PFSK-1 (cell line): ENCODE measurements at regions not wholly inside any gene's neighbourhood (a gene's known extent, or its start where the extent isn't known, plus 50 kb on each side); places are given as distances from the start of the nearest gene placed in this dataset.

Experiments
- POLR2AphosphoS5 ChIP-seq: IDR thresholded peaks from 2 replicates; pipeline ENCODE4 v1.6.1; 2012; ENCODE audit warnings: low read depth, mild to moderate bottlenecking, control low read depth, low read length, moderate library complexity
- REST ChIP-seq, 2 experiments: IDR thresholded peaks; 2 replicates each; pipeline versions ENCODE4 v1.6.1 to v1.8.0; 2011 to 2012; ENCODE audit warnings: low read depth in 2 of 2, low read length in 2 of 2, control low read depth in 1 of 2, inconsistent platforms in 1 of 2, mild to moderate bottlenecking in 1 of 2, moderate library complexity in 1 of 2; ENCODE audit not compliant: insufficient read depth in 1 of 2
- SIN3A ChIP-seq: IDR thresholded peaks from 2 replicates; pipeline ENCODE4 v1.6.1; 2012; ENCODE audit warnings: mild to moderate bottlenecking, low read length, moderate library complexity, borderline replicate concordance; ENCODE audit not compliant: insufficient read depth
- TAF1 ChIP-seq: IDR thresholded peaks from 2 replicates; pipeline ENCODE4 v1.6.1; 2012; ENCODE audit warnings: low read length, control low read depth, borderline replicate concordance; ENCODE audit not compliant: insufficient read depth

DNA sequence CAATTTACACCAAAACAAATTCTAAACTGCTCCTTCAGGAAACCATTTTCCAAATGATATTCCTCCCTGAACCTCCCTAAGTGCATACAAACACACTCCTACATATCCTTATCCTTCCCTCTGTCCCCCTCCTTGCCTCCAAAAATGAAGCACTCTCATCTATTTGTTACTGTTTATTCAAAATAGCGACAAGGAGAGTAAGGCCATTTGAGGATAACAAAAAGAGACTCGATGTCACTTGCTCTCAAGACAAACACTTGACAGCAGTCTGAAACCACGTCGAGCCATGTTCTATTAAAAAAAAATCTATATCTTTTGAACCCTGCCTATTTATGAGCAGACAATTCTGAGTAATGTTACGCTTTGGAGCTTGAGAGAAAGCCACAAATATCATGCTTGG lies 547.9 kb downstream of the DTWD2 start:
- TF ChIP-seq POLR2AphosphoS5 (no peak), REST (IDR thresholded peaks at IDR 0.05; ENCODE audit: insufficient read depth in 1 of 2, low read depth in 2 of 2, low read length in 2 of 2) (no peak), TAF1 (no peak), SIN3A (no peak)
